ENCODE measurements at regions not wholly inside any gene's neighbourhood (a gene's known extent, or its start where the extent isn't known, plus 50 kb on each side); places are given as distances from the start of the nearest gene placed in this dataset.

GRCh38 chr12:62207248-62207647, 53.0 kb upstream of the USP15 start:
- no peak for TF ChIP-seq EZH2phosphoT487 (IDR thresholded peaks at IDR 0.05; ENCODE audit: insufficient read depth, low read depth)
- TF ChIP-seq EZH2 (IDR thresholded peaks at IDR 0.05; ENCODE audit: insufficient read depth, poor library complexity, severe bottlenecking) = no peak
